SU-DHL-6 (cell line): ENCODE measurements at regions not wholly inside any gene's neighbourhood (a gene's known extent, or its start where the extent isn't known, plus 50 kb on each side); places are given as distances from the start of the nearest gene placed in this dataset.

Experiments
- H2AFZ ChIP-seq: fragments of 200-600 bp; sonication (generic); 2 replicates; pipeline ENCODE4 v1.6.1; 2014; ENCODE audit warnings: low read depth, mild to moderate bottlenecking, moderate library complexity, mixed read lengths, antibody characterized with exemption, low read length; ENCODE audit not compliant: severe bottlenecking
- H3F3A ChIP-seq: fragments of 200-600 bp; shearing (Covaris generic); 2 replicates; pipeline ENCODE4 v1.6.0; 2016; ENCODE audit warnings: antibody characterized with exemption, mild to moderate bottlenecking; ENCODE audit not compliant: insufficient read depth
- H3K27ac ChIP-seq: fragments of 200-600 bp; sonication (generic); 2 replicates; pipeline ENCODE4 v1.5.1; 2016; ENCODE audit warnings: low read depth, mild to moderate bottlenecking, low read length, moderate library complexity, mixed read lengths
- H3K27me3 ChIP-seq: fragments of 200-600 bp; sonication (generic), shearing (Covaris generic); 2 replicates; pipeline ENCODE4 v1.6.0; 2014; ENCODE audit warnings: mild to moderate bottlenecking, low read length
- H3K36me3 ChIP-seq: fragments of 200-600 bp; sonication (generic); 2 replicates; pipeline ENCODE4 v1.6.1; 2014; ENCODE audit warnings: mild to moderate bottlenecking, low read length, mixed read lengths
- H3K4me2 ChIP-seq: fragments of 300-600, 200-600 bp; shearing (Covaris generic), sonication (generic); 2 replicates; pipeline ENCODE4 v1.6.0; 2014; ENCODE audit warnings: low read length, low read depth, mild to moderate bottlenecking; ENCODE audit not compliant: poor library complexity, severe bottlenecking
- H3K4me3 ChIP-seq: fragments of 200-600 bp; sonication (generic); 2 replicates; pipeline ENCODE4 v1.5.1; 2014; ENCODE audit warnings: antibody characterized with exemption, low read length, mild to moderate bottlenecking, mixed read lengths; ENCODE audit not compliant: insufficient read depth, poor library complexity, severe bottlenecking
- H3K79me2 ChIP-seq: fragments of 200-600 bp; sonication (generic); 2 replicates; pipeline ENCODE4 v1.6.1; 2014; ENCODE audit warnings: mild to moderate bottlenecking, low read length, moderate library complexity; ENCODE audit not compliant: insufficient read depth
- H3K9ac ChIP-seq: fragments of 200-600 bp; sonication (generic); 2 replicates; pipeline ENCODE4 v1.7.0; 2014; ENCODE audit warnings: mild to moderate bottlenecking, low read length
- H3K9me2 ChIP-seq: fragments of 200-600 bp; sonication (generic); replicated peaks from 2 replicates; pipeline ENCODE4 v1.6.1; 2014; ENCODE audit warnings: low read length; ENCODE audit not compliant: insufficient read depth
- H3K9me3 ChIP-seq: fragments of 200-600 bp; sonication (generic); 2 replicates; pipeline ENCODE4 v1.6.1; 2014; ENCODE audit warnings: low read length, mixed read lengths; ENCODE audit not compliant: insufficient read depth
- H4K20me1 ChIP-seq: fragments of 200-600 bp; sonication (generic); 2 replicates; pipeline ENCODE4 v1.6.1; 2014; ENCODE audit warnings: low read depth, mild to moderate bottlenecking, antibody characterized with exemption, low read length, moderate library complexity, mixed read lengths
- EZH2phosphoT487 ChIP-seq: fragments of 200-600 bp; sonication (generic), shearing (Covaris generic); conservative IDR thresholded peaks from 2 replicates; pipeline ENCODE4 v1.6.1; 2018; ENCODE audit warnings: mild to moderate bottlenecking, antibody characterized with exemption, low read length, moderate library complexity, mixed read lengths
- TF ChIP-seq, protein P1 (sequence below): fragments of 200-600 bp; sonication (generic); IDR thresholded peaks from one replicate; pipeline ENCODE4 v1.5.1; 2017; ENCODE audit warnings: antibody characterized with exemption, mild to moderate bottlenecking, low read length, moderate library complexity; ENCODE audit not compliant: insufficient read depth, poor library complexity, severe bottlenecking

- Histone ChIP-seq H3K79me2 (no peaks in the 10 kb centered on the region), H3K36me3 (no peaks in the 10 kb centered on the region), H3K27me3 (no peaks in the 10 kb centered on the region), H3F3A (no peaks in the 10 kb centered on the region), H3K9me2 (no peaks in the 10 kb centered on the region), H3K4me3 (no peak overlapping the region), H3K9ac (no peak overlapping the region), H3K4me2 (no peak overlapping the region), H3K27ac (no peak overlapping the region), H3K9me3 (no peaks in the 10 kb centered on the region), H4K20me1 (no peaks in the 10 kb centered on the region), H2AFZ (no peak overlapping the region)
- TF ChIP-seq EZH2phosphoT487, result no peak
- TF ChIP-seq, protein P1, sequence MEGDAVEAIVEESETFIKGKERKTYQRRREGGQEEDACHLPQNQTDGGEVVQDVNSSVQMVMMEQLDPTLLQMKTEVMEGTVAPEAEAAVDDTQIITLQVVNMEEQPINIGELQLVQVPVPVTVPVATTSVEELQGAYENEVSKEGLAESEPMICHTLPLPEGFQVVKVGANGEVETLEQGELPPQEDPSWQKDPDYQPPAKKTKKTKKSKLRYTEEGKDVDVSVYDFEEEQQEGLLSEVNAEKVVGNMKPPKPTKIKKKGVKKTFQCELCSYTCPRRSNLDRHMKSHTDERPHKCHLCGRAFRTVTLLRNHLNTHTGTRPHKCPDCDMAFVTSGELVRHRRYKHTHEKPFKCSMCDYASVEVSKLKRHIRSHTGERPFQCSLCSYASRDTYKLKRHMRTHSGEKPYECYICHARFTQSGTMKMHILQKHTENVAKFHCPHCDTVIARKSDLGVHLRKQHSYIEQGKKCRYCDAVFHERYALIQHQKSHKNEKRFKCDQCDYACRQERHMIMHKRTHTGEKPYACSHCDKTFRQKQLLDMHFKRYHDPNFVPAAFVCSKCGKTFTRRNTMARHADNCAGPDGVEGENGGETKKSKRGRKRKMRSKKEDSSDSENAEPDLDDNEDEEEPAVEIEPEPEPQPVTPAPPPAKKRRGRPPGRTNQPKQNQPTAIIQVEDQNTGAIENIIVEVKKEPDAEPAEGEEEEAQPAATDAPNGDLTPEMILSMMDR, result no peak
Observed at GRCh38 chr10:36640626-36641025, 484.8 kb upstream of the ANKRD30A start.

GRCh38 chr10:36638462-36639155 is 486.8 kb upstream of the ANKRD30A start:
- no peak overlapping the region for H3K9ac ChIP-seq
- no peak overlapping the region for H3K27ac ChIP-seq
- no peak overlapping the region for H3K4me3 ChIP-seq
- no peaks in the 10 kb centered on the region for H3K36me3 ChIP-seq
- H3K9me2 ChIP-seq, result no peaks in the 10 kb centered on the region
- H4K20me1 ChIP-seq, result no peaks in the 10 kb centered on the region
- TF ChIP-seq EZH2phosphoT487, result no peak
- TF ChIP-seq, protein P1, result no peak
- no peaks in the 10 kb centered on the region for H3K27me3 ChIP-seq
- no peak overlapping the region for H2AFZ ChIP-seq
- H3F3A ChIP-seq, result no peaks in the 10 kb centered on the region
- H3K9me3 ChIP-seq, result no peaks in the 10 kb centered on the region
- no peak overlapping the region for H3K4me2 ChIP-seq
- H3K79me2 ChIP-seq, result no peaks in the 10 kb centered on the region

GRCh38 chr10:36636879-36637278 is 488.5 kb upstream of the ANKRD30A start:
- Histone ChIP-seq H3K9me2 (no peaks in the 10 kb centered on the region), H2AFZ (no peak overlapping the region), H3K4me3 (no peak overlapping the region), H3K9ac (no peak overlapping the region), H3K4me2 (no peak overlapping the region), H3K9me3 (no peaks in the 10 kb centered on the region), H3K27ac (no peak overlapping the region), H3K27me3 (no peaks in the 10 kb centered on the region), H3F3A (no peaks in the 10 kb centered on the region), H3K36me3 (no peaks in the 10 kb centered on the region), H4K20me1 (no peaks in the 10 kb centered on the region), H3K79me2 (no peaks in the 10 kb centered on the region)
- no peak for TF ChIP-seq EZH2phosphoT487
- TF ChIP-seq, protein P1, result no peak
